ENCODE measurements at regions not wholly inside any gene's neighbourhood (a gene's known extent, or its start where the extent isn't known, plus 50 kb on each side); places are given as distances from the start of the nearest gene placed in this dataset.

DNA sequence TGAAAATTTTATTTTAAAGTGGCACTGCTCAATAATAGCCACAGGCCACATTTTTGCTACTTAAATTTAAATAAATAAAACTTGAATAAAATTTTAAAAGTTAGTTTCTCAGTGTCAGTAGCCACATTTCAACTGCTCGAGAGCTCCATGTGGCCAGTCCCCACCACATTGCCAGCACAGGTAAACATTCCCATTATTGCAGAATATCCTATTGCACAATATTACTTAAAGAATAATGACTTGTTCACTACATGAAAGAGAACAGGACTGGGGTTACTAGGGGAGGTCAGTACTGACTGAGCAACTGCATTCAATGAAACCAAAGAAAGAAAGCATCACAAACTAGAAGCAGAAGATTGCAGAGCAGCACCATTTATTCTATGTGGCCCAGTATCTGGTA lies 2201.6 kb upstream of the TENM3 start:
- SMC1A ChIA-PET (ENCODE audit: uncharacterized antibody, unreplicated experiment), result interaction anchor here (1.2 kb wide), 1 partner anchor 52 kb away, joined by 3 read pairs; no protein-coding TSS in a partner anchor
- POLR2A ChIA-PET, result no interaction called here
- Histone ChIP-seq H4K20me1 (ENCODE audit: control insufficient read depth, insufficient read depth) (no peaks in the 10 kb centered on the region), H3K36me3 (ENCODE audit: control insufficient read depth in 2 of 2, insufficient read depth in 2 of 2, low read length in 1 of 2) (no peaks in the 10 kb centered on the region), H2AFZ (ENCODE audit: control insufficient read depth, low read depth, low read length) (no peak overlapping the region), H3K4me3 (no peak overlapping the region), H3K27me3 (replicated peaks in 1 of 2; ENCODE audit: control insufficient read depth in 2 of 2, insufficient read depth in 2 of 2, low read length in 1 of 2) (no peaks in the 10 kb centered on the region), H3K27ac (ENCODE audit: control insufficient read depth, insufficient read depth) (no peak overlapping the region), H3K4me2 (ENCODE audit: control insufficient read depth, insufficient read depth) (no peak overlapping the region), H3K4me1 (ENCODE audit: control insufficient read depth, insufficient read depth, low read length) (no peaks in the 10 kb centered on the region), H3K79me2 (ENCODE audit: control insufficient read depth, insufficient read depth, low read length) (no peaks in the 10 kb centered on the region), H3K9me3 (replicated peaks; ENCODE audit: control insufficient read depth, insufficient read depth, low read length) (no peaks in the 10 kb centered on the region), H3K9ac (ENCODE audit: control insufficient read depth, insufficient read depth, low read length) (no peak overlapping the region)
- no peak for FAIRE-seq
- CTCF ChIA-PET, result no interaction called here
- intact Hi-C loops (cut with micrococcal nuclease; ENCODE audit: unreplicated experiment) (no loop called here), in situ Hi-C loops (cut with MboI) (no loop called here)
- WGBS (ENCODE audit: insufficient coverage, insufficient replicate concordance, low lambda C conversion rate, missing lambda C conversion rate), result 7% methylated on average over 1 of the region's 1 CpG
- RAD21 ChIA-PET (ENCODE audit: unreplicated experiment), result no interaction called here
- no peak for DNase-seq (ENCODE audit: low read depth, low spot score)
- no peak for ATAC-seq
- no TSS peak for BruUV-seq (replicated peaks)
- TF ChIP-seq POU2F2 (IDR thresholded peaks at IDR 0.05; ENCODE audit: borderline replicate concordance, low read depth, low read length), result no peak
- no peak for TF ChIP-seq EGR1 (IDR thresholded peaks at IDR 0.05; ENCODE audit: borderline replicate concordance in 1 of 2, low read depth in 2 of 2, low read length in 2 of 2)
- TF ChIP-seq HSF1 (IDR thresholded peaks at IDR 0.05; ENCODE audit: low read depth, low read length), result no peak
- TF ChIP-seq ATF2 (IDR thresholded peaks at IDR 0.05; ENCODE audit: low read length), result no peak
- no peak for TF ChIP-seq ZBTB33 (IDR thresholded peaks at IDR 0.05)
- no peak for TF ChIP-seq IRF4 (IDR thresholded peaks at IDR 0.05; ENCODE audit: low read depth, low read length)
- no peak for TF ChIP-seq NFYB (IDR thresholded peaks at IDR 0.05; ENCODE audit: insufficient read depth, low read depth, low read length)
- TF ChIP-seq TCF12 (IDR thresholded peaks at IDR 0.05; ENCODE audit: low read depth, low read length), result no peak
- no peak for TF ChIP-seq E2F4 (IDR thresholded peaks at IDR 0.05; ENCODE audit: low read depth, low read length)
- TF ChIP-seq, protein P1, sequence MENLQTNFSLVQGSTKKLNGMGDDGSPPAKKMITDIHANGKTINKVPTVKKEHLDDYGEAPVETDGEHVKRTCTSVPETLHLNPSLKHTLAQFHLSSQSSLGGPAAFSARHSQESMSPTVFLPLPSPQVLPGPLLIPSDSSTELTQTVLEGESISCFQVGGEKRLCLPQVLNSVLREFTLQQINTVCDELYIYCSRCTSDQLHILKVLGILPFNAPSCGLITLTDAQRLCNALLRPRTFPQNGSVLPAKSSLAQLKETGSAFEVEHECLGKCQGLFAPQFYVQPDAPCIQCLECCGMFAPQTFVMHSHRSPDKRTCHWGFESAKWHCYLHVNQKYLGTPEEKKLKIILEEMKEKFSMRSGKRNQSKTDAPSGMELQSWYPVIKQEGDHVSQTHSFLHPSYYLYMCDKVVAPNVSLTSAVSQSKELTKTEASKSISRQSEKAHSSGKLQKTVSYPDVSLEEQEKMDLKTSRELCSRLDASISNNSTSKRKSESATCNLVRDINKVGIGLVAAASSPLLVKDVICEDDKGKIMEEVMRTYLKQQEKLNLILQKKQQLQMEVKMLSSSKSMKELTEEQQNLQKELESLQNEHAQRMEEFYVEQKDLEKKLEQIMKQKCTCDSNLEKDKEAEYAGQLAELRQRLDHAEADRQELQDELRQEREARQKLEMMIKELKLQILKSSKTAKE (IDR thresholded peaks at IDR 0.05; ENCODE audit: low read depth, poor library complexity, severe bottlenecking), result no peak
- no peak for TF ChIP-seq PAX5 (IDR thresholded peaks at IDR 0.05; ENCODE audit: borderline replicate concordance, low read depth, low read length)
- TF ChIP-seq, protein P2, sequence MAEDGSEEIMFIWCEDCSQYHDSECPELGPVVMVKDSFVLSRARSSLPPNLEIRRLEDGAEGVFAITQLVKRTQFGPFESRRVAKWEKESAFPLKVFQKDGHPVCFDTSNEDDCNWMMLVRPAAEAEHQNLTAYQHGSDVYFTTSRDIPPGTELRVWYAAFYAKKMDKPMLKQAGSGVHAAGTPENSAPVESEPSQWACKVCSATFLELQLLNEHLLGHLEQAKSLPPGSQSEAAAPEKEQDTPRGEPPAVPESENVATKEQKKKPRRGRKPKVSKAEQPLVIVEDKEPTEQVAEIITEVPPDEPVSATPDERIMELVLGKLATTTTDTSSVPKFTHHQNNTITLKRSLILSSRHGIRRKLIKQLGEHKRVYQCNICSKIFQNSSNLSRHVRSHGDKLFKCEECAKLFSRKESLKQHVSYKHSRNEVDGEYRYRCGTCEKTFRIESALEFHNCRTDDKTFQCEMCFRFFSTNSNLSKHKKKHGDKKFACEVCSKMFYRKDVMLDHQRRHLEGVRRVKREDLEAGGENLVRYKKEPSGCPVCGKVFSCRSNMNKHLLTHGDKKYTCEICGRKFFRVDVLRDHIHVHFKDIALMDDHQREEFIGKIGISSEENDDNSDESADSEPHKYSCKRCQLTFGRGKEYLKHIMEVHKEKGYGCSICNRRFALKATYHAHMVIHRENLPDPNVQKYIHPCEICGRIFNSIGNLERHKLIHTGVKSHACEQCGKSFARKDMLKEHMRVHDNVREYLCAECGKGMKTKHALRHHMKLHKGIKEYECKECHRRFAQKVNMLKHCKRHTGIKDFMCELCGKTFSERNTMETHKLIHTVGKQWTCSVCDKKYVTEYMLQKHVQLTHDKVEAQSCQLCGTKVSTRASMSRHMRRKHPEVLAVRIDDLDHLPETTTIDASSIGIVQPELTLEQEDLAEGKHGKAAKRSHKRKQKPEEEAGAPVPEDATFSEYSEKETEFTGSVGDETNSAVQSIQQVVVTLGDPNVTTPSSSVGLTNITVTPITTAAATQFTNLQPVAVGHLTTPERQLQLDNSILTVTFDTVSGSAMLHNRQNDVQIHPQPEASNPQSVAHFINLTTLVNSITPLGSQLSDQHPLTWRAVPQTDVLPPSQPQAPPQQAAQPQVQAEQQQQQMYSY (CRISPR knock-in tag; IDR thresholded peaks at IDR 0.05), result no peak

Measured in GM12878 (cell line).